ENCODE measurements at regions not wholly inside any gene's neighbourhood (a gene's known extent, or its start where the extent isn't known, plus 50 kb on each side); places are given as distances from the start of the nearest gene placed in this dataset.

- Histone ChIP-seq H3K36me3 (ENCODE audit: control insufficient read depth, low read length) (no peaks in the 10 kb centered on the region), H3F3A (ENCODE audit: control insufficient read depth, insufficient read depth) (no peaks in the 10 kb centered on the region), H4K20me1 (ENCODE audit: control insufficient read depth, insufficient read depth, low read depth, low read length) (no peaks in the 10 kb centered on the region), H3K4me3 (ENCODE audit: low read length) (no peak overlapping the region), H3K27ac (ENCODE audit: low read depth, low read length) (no peak overlapping the region), H3K9me2 (replicated peaks; ENCODE audit: control insufficient read depth, low read length) (no peaks in the 10 kb centered on the region), H3K4me1 (ENCODE audit: control insufficient read depth, low read length) (no peaks in the 10 kb centered on the region), H3K79me2 (ENCODE audit: control insufficient read depth, low read length) (no peaks in the 10 kb centered on the region), H3K9me3 (ENCODE audit: control insufficient read depth, insufficient read depth, low read length) (peaks cover 4% of the 10 kb centered on the region; the same call in 1 of the 2 replicates), H3K27me3 (ENCODE audit: control insufficient read depth, low read length) (no peaks in the 10 kb centered on the region), H3K4me2 (ENCODE audit: low read length) (no peak overlapping the region)
- no peak for TF ChIP-seq EZH2phosphoT487 (IDR thresholded peaks at IDR 0.05; ENCODE audit: borderline replicate concordance, low read length)
- no peak for TF ChIP-seq CTCF (IDR thresholded peaks at IDR 0.05; ENCODE audit: low read depth, low read length, poor library complexity, severe bottlenecking)
Observed at GRCh38 chr5:86763929-86764328, 146.2 kb downstream of the COX7C start.

- H3K36me3 ChIP-seq (ENCODE audit: control insufficient read depth, low read length) = no peaks in the 10 kb centered on the region
- H3K9me2 ChIP-seq (replicated peaks; ENCODE audit: control insufficient read depth, low read length) = no peaks in the 10 kb centered on the region
- H3K4me3 ChIP-seq (ENCODE audit: low read length) = no peak overlapping the region
- no peaks in the 10 kb centered on the region for H3K79me2 ChIP-seq (ENCODE audit: control insufficient read depth, low read length)
- no peaks in the 10 kb centered on the region for H4K20me1 ChIP-seq (ENCODE audit: control insufficient read depth, insufficient read depth, low read depth, low read length)
- peaks cover 5% of the 10 kb centered on the region; the same call in 1 of the 2 replicates for H3K9me3 ChIP-seq (ENCODE audit: control insufficient read depth, insufficient read depth, low read length)
- no peaks in the 10 kb centered on the region for H3F3A ChIP-seq (ENCODE audit: control insufficient read depth, insufficient read depth)
- no peak overlapping the region for H3K4me2 ChIP-seq (ENCODE audit: low read length)
- H3K4me1 ChIP-seq (ENCODE audit: control insufficient read depth, low read length) = no peaks in the 10 kb centered on the region
- TF ChIP-seq EZH2phosphoT487 (IDR thresholded peaks at IDR 0.05; ENCODE audit: borderline replicate concordance, low read length) (no peak), CTCF (IDR thresholded peaks at IDR 0.05; ENCODE audit: low read depth, low read length, poor library complexity, severe bottlenecking) (no peak)
- H3K27ac ChIP-seq (ENCODE audit: low read depth, low read length) = no peak overlapping the region
- H3K27me3 ChIP-seq (ENCODE audit: control insufficient read depth, low read length) = no peaks in the 10 kb centered on the region
Observed at GRCh38 chr5:86765778-86766502, 148.2 kb downstream of the COX7C start.

- TF ChIP-seq CTCF (IDR thresholded peaks at IDR 0.05; ENCODE audit: low read depth, low read length, poor library complexity, severe bottlenecking) (no peak), EZH2phosphoT487 (IDR thresholded peaks at IDR 0.05; ENCODE audit: borderline replicate concordance, low read length) (no peak)
Observed at GRCh38 chr5:86768699-86769202, 151.0 kb downstream of the COX7C start.

More at GRCh38 chr5:86768699-86769202, 151.0 kb downstream of the COX7C start:
- Histone ChIP-seq H3K27me3 (ENCODE audit: control insufficient read depth, low read length) (no peaks in the 10 kb centered on the region), H3F3A (ENCODE audit: control insufficient read depth, insufficient read depth) (no peaks in the 10 kb centered on the region), H3K4me1 (ENCODE audit: control insufficient read depth, low read length) (no peaks in the 10 kb centered on the region), H4K20me1 (ENCODE audit: control insufficient read depth, insufficient read depth, low read depth, low read length) (no peaks in the 10 kb centered on the region), H3K4me2 (ENCODE audit: low read length) (no peak overlapping the region), H3K9me3 (ENCODE audit: control insufficient read depth, insufficient read depth, low read length) (peaks cover 5% of the 10 kb centered on the region; the same call in 1 of the 2 replicates), H3K9me2 (replicated peaks; ENCODE audit: control insufficient read depth, low read length) (no peaks in the 10 kb centered on the region), H3K27ac (ENCODE audit: low read depth, low read length) (no peak overlapping the region), H3K4me3 (ENCODE audit: low read length) (no peak overlapping the region), H3K36me3 (ENCODE audit: control insufficient read depth, low read length) (no peaks in the 10 kb centered on the region), H3K79me2 (ENCODE audit: control insufficient read depth, low read length) (no peaks in the 10 kb centered on the region)
